Endothelial cell of umbilical vein (primary cell): ENCODE measurements at regions not wholly inside any gene's neighbourhood (a gene's known extent, or its start where the extent isn't known, plus 50 kb on each side); places are given as distances from the start of the nearest gene placed in this dataset.

Source experiments
- EZH2 ChIP-seq: IDR thresholded peaks from 2 replicates; pipeline ENCODE4 v1.6.1; 2012; ENCODE audit warnings: borderline replicate concordance, low read depth, mild to moderate bottlenecking, moderate library complexity, low read length, inconsistent platforms; ENCODE audit not compliant: severe bottlenecking
- FOS ChIP-seq: IDR thresholded peaks from 2 replicates; pipeline ENCODE4 v1.6.1; 2011; ENCODE audit warnings: mild to moderate bottlenecking, low read length, moderate library complexity, borderline replicate concordance; ENCODE audit not compliant: insufficient read depth
- GATA2 ChIP-seq: IDR thresholded peaks from 2 replicates; pipeline ENCODE4 v1.7.0; 2011; ENCODE audit warnings: low read depth, mild to moderate bottlenecking, moderate library complexity, mixed read lengths, low read length; ENCODE audit not compliant: insufficient read length, insufficient read depth
- JUN ChIP-seq: IDR thresholded peaks from 2 replicates; pipeline ENCODE4 v1.6.1; 2011; ENCODE audit warnings: borderline replicate concordance, low read depth; ENCODE audit not compliant: insufficient read length, insufficient read depth
- POLR2A ChIP-seq: IDR thresholded peaks from 2 replicates; pipeline ENCODE4 v1.6.1; 2012; ENCODE audit warnings: low read depth, mild to moderate bottlenecking, control low read depth, low read length
- POLR2AphosphoS5 ChIP-seq: IDR thresholded peaks from 2 replicates; pipeline ENCODE4 v1.6.1; 2012; ENCODE audit warnings: low read depth, mild to moderate bottlenecking, control low read depth, low read length, moderate library complexity; ENCODE audit not compliant: insufficient read depth
- TF ChIP-seq, protein P1 (sequence below), 2 donors: IDR thresholded peaks; 1 replicate in 1 of 2; 2 replicates in 1 of 2; pipeline ENCODE4 v1.5.1; 2011; ENCODE audit warnings: low read length in 2 of 2, mild to moderate bottlenecking in 2 of 2, moderate library complexity in 2 of 2, control low read depth in 1 of 2, inconsistent platforms in 1 of 2, low read depth in 1 of 2; ENCODE audit not compliant: insufficient read depth in 1 of 2; ENCODE audit errors: extremely low read depth in 1 of 2
- TF ChIP-seq, protein P2 (sequence below): IDR thresholded peaks from 2 replicates; pipeline ENCODE4 v1.6.1; 2011; ENCODE audit not compliant: insufficient read depth, insufficient read length

DNA sequence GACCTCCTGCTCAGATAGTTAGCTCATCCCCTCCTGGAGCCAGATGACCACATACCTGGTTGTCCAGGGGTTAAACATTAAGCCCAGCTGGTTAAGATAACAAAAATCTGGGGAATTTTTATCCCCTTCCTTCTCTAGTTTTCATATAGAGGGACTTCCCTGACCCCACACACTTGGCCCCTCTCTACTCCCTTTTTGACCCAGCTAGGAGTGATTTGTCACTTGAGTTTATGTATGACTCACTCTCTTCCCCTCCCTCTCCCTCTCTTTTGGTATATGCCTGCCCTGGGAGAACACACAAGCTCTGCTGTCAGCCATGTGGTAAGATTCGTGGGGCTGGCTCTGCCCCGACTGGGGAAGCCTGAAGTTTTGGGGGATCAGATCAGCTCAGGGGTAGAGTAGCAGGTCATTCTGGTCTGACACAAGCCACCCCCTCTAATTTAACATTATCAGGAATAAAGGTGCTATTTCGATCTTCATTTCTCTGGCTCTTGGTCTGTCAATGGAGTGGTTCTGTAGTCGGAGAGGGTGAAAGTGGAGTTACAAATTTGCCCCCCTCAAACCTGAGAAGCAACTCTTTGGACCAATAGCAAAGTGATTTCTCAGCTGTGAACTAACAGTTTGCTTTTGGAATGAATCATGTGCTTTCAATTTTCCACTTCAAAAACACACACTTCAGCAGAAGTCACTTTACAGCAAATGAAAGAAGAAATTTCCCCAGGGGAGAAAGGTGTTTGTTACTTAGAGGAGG is 415.3 kb upstream of the CADM1 start:
- TF ChIP-seq, protein P1, sequence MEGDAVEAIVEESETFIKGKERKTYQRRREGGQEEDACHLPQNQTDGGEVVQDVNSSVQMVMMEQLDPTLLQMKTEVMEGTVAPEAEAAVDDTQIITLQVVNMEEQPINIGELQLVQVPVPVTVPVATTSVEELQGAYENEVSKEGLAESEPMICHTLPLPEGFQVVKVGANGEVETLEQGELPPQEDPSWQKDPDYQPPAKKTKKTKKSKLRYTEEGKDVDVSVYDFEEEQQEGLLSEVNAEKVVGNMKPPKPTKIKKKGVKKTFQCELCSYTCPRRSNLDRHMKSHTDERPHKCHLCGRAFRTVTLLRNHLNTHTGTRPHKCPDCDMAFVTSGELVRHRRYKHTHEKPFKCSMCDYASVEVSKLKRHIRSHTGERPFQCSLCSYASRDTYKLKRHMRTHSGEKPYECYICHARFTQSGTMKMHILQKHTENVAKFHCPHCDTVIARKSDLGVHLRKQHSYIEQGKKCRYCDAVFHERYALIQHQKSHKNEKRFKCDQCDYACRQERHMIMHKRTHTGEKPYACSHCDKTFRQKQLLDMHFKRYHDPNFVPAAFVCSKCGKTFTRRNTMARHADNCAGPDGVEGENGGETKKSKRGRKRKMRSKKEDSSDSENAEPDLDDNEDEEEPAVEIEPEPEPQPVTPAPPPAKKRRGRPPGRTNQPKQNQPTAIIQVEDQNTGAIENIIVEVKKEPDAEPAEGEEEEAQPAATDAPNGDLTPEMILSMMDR (IDR thresholded peaks at IDR 0.05; ENCODE audit: extremely low read depth in 1 of 2, insufficient read depth in 1 of 2, low read depth in 1 of 2, low read length in 2 of 2) = no peak
- TF ChIP-seq POLR2AphosphoS5 (no peak), EZH2 (no peak), POLR2A (no peak), FOS (no peak), GATA2 (no peak), JUN (no peak)
- TF ChIP-seq, protein P2, sequence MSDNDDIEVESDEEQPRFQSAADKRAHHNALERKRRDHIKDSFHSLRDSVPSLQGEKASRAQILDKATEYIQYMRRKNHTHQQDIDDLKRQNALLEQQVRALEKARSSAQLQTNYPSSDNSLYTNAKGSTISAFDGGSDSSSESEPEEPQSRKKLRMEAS = no peak
